Panc1 (cell line): ENCODE measurements at regions not wholly inside any gene's neighbourhood (a gene's known extent, or its start where the extent isn't known, plus 50 kb on each side); places are given as distances from the start of the nearest gene placed in this dataset.

Experiments
- ATAC-seq: fragments of 200-7000 bp; cut with Tn5 transposase; 2 replicates; pipeline ENCODE4 v1.9.1; 2020; ENCODE audit warnings: mild to moderate bottlenecking, moderate library complexity
- BruUV-seq: library from RNA; stranded (reverse); fragments of 400-500 nt; replicated peaks from 2 replicates; lab custom pipeline; 2021; lab: Mats Ljungman, UMichigan
- CTCF ChIA-PET: fragments of 300-600 bp; sonication (Branson Sonifier 250); formaldehyde crosslinking; loops from one replicate; lab custom pipeline; 2022; ENCODE audit warnings: antibody characterized with exemption; lab: Charles Lee
- POLR2A ChIA-PET: fragments of 300-600 bp; sonication (Branson Sonifier 250); formaldehyde crosslinking; loops from one replicate; lab custom pipeline; 2022; ENCODE audit warnings: antibody characterized with exemption; lab: Charles Lee
- DNase-seq: peaks from one replicate; pipeline ENCODE4 v3.0.0-alpha.2; 2010; ENCODE audit warnings: low read depth, low spot score
- H3K27ac ChIP-seq: 2 replicates; pipeline ENCODE4 v1.5.1; 2011; ENCODE audit warnings: mild to moderate bottlenecking, low read length, inconsistent platforms
- H3K27me3 ChIP-seq: fragments of 200-500 bp; sonication (Bioruptor generic); 2 replicates; pipeline ENCODE4 v1.6.0; 2014; ENCODE audit warnings: low read length, inconsistent platforms; ENCODE audit not compliant: control insufficient read depth, insufficient read depth
- H3K36me3 ChIP-seq: fragments of 200-500 bp; sonication (Bioruptor generic); 2 replicates; pipeline ENCODE4 v1.5.1; 2014; ENCODE audit warnings: inconsistent platforms, mild to moderate bottlenecking, low read length, moderate library complexity; ENCODE audit not compliant: control insufficient read depth, insufficient read depth
- H3K4me1 ChIP-seq: 2 replicates; pipeline ENCODE4 v1.5.1; 2011; ENCODE audit warnings: inconsistent platforms, mild to moderate bottlenecking, low read length, moderate library complexity; ENCODE audit not compliant: control insufficient read depth, insufficient read depth
- H3K4me3 ChIP-seq, 2 experiments: 2 replicates each; pipeline ENCODE4 v1.5.1; 2011 to 2012; ENCODE audit warnings: low read depth in 2 of 2, low read length in 2 of 2, mild to moderate bottlenecking in 2 of 2, inconsistent platforms in 1 of 2, moderate library complexity in 1 of 2
- H3K9me3 ChIP-seq: fragments of 200-500 bp; sonication (Bioruptor generic); 2 replicates; pipeline ENCODE4 v1.5.1; 2014; ENCODE audit warnings: low read depth, mild to moderate bottlenecking, inconsistent platforms, low read length, moderate library complexity; ENCODE audit not compliant: control insufficient read depth, insufficient read depth
- CTCF ChIP-seq: fragments of 450-650 bp; IDR thresholded peaks from 2 replicates; pipeline ENCODE4 v1.5.1; 2017; ENCODE audit warnings: mild to moderate bottlenecking
- POLR2AphosphoS5 ChIP-seq: IDR thresholded peaks from 2 replicates; pipeline ENCODE4 v1.6.1; 2012; ENCODE audit warnings: mild to moderate bottlenecking, low read depth, low read length, moderate library complexity
- REST ChIP-seq, 2 experiments: IDR thresholded peaks; 2 replicates each; pipeline ENCODE4 v1.6.1; 2011 to 2012; ENCODE audit warnings: low read depth in 2 of 2, control low read depth in 1 of 2, low read length in 1 of 2, mild to moderate bottlenecking in 1 of 2, moderate library complexity in 1 of 2; ENCODE audit not compliant: insufficient read depth in 1 of 2
- SIN3A ChIP-seq: IDR thresholded peaks from 2 replicates; pipeline ENCODE4 v1.6.1; 2012; ENCODE audit warnings: low read depth, mild to moderate bottlenecking, low read length, moderate library complexity, borderline replicate concordance; ENCODE audit not compliant: insufficient read depth
- TCF7L2 ChIP-seq: IDR thresholded peaks from 2 replicates; pipeline ENCODE4 v1.6.1; 2011; ENCODE audit warnings: mild to moderate bottlenecking, low read depth, low read length, inconsistent platforms
- in situ Hi-C: cut with HindIII; loops from 2 replicates; pipeline ENCODE4 v1.10.0; 2016; ENCODE audit warnings: low sequenced_read_pairs, low pct_unique_long_range_greater_than_20kb
- intact Hi-C: fragments of 100-400 bp; cut with micrococcal nuclease; formaldehyde crosslinking; loops from one replicate; pipeline ENCODE4 v1.10.0; 2022; ENCODE audit not compliant: unreplicated experiment

- no peaks in the 10 kb centered on the region for H3K36me3 ChIP-seq
- H3K27me3 ChIP-seq, result no peaks in the 10 kb centered on the region
- POLR2A ChIA-PET, result no interaction called here
- no peak for TF ChIP-seq SIN3A
- TF ChIP-seq CTCF, result no peak
- no peak for TF ChIP-seq POLR2AphosphoS5
- TF ChIP-seq TCF7L2, result no peak
- no peak for TF ChIP-seq REST (IDR thresholded peaks at IDR 0.05; ENCODE audit: insufficient read depth in 1 of 2, low read depth in 2 of 2, low read length in 1 of 2)
- BruUV-seq, result no TSS peak
- no peaks in the 10 kb centered on the region for H3K9me3 ChIP-seq
- in situ Hi-C loops (no loop called here), intact Hi-C loops (no loop called here)
- no peaks in the 10 kb centered on the region for H3K4me1 ChIP-seq
- CTCF ChIA-PET, result no interaction called here
- no peak overlapping the region for H3K27ac ChIP-seq
- no peak overlapping the region for H3K4me3 ChIP-seq
- no peak for ATAC-seq
- no peak for DNase-seq
These were observed 119.5 kb upstream of the SHISA6 start for GRCh38 chr17:11121341-11121985.

GRCh38 chr17:11109106-11109505 is 131.9 kb upstream of the SHISA6 start:
- H3K27me3 ChIP-seq, result no peaks in the 10 kb centered on the region
- in situ Hi-C loops (no loop called here), intact Hi-C loops (no loop called here)
- no peaks in the 10 kb centered on the region for H3K9me3 ChIP-seq
- no peak overlapping the region for H3K4me3 ChIP-seq
- H3K4me1 ChIP-seq, result no peaks in the 10 kb centered on the region
- TF ChIP-seq POLR2AphosphoS5 (no peak), REST (IDR thresholded peaks at IDR 0.05; ENCODE audit: insufficient read depth in 1 of 2, low read depth in 2 of 2, low read length in 1 of 2) (no peak), TCF7L2 (no peak), CTCF (no peak), SIN3A (no peak)
- CTCF ChIA-PET, result no interaction called here
- no peak overlapping the region for H3K27ac ChIP-seq
- POLR2A ChIA-PET, result no interaction called here
- H3K36me3 ChIP-seq, result no peaks in the 10 kb centered on the region
- DNase-seq (no peak), ATAC-seq (no peak)
- BruUV-seq, result no TSS peak
